COLO829 (cell line): ENCODE measurements at regions not wholly inside any gene's neighbourhood (a gene's known extent, or its start where the extent isn't known, plus 50 kb on each side); places are given as distances from the start of the nearest gene placed in this dataset.
A peak's percentile ranks its signal among the peaks of the same experiment; 100 is the strongest.

Experiments
- DNase-seq: peaks from one replicate; pipeline ENCODE4 v3.0.0; 2012; ENCODE audit warnings: low spot score

DNA sequence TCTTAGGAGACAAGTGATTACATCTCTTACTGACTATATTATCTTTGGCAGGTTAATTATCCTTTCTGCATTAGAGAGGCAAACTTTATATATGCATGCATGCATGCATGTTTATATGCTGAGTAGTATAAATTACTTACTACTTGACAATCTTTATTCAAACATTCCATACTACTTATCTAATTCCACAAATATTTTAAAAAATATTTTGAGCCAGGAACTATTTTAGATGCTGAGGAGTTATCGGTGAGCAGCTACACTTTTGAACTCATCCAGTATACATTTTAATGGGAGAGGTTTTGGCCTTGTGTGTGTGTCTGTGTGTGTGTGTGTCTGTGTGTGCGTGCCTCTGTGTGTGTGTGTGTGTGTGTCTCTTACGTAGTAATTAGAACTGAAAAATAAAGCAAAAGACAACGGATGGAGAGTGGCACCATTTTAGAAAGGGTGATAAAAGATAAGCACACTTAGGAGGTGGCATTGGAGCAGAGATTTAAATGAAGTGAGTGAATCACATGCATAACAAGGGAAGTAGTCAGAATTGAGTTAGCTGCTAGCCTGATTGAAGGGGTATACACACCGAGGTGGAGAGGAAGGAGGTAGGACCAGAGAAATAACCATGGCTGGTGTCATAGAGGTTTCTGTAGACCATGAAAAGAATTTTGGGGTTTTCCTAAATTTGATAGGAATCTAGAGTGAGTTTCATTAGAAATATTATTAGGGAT is 1488.4 kb downstream of the MRPL39 start:
- DNase-seq = no peak

DNA sequence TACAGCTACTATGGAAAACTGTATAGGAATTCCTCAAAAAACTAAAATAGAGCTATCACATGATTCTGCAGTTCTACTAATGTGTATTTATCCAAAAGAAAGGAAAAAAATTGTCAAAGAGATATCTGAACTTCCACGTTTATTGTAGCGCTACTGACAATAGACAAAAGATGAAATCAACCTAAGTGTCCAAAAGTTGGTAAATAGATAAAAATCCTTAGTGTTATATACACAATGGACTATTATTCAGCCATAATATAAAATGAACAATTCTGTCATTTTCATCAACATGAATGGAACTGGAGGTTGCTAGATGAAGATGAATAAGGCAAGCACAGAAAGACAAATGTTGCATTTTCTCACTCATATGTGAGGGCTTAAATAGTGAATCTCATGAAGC is 1492.1 kb downstream of the MRPL39 start:
- no peak for DNase-seq

DNA sequence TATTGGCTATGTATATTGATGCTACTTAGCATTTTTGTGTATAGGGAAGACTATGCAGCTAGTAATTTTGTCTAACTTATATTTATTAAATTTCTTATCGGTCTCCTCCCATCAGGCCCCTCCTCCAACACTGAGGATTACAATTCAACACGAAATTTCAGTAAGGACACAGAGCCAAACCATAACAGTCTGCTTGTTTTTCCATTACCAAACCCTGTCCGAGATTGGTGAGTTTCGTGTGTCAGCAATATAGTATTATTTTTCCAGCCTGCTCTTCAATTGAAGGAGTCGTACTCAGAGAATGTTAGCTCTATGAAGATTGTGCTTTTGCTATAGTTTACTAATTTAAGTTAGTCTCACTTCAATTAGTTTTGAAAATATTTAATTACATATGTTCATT is 1495.3 kb downstream of the MRPL39 start:
- no peak for DNase-seq

DNA sequence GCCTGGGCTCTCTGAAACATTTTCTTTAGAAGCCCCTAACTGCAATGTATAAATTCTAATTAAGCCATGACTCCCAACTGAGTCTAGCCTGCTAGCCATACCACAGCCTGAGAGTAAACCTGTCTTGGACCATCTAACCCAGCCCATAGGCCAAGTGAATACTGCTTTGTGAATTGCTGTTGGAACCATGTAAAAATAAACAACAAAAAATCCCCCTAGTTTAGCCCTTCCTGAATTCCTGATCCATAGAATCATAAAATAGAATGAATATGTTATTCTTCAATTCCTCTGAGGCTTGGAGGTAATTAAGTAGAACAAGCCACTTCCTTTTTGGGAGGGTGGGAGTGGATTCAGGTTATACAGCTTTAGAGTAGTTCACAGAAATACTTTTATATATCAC is 1496.4 kb downstream of the MRPL39 start:
- no peak for DNase-seq

DNA sequence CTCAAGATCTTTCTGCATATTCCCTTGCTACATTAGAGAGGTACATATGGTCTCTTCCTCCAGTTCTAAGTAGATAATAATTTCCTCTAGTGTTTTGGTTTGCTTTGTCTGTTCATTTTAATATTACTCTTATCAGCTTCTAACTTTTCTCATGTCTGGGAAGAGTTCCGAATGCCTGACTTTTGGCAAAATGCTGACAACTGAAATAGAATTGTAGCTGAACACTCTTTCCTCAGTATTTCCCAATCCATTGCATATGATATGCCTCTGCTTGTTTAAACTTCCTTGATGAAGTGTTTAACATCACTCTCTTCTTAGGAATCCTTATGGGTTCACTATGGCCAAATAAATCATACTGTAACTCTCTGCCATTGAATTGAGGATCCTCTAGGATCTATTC is 1510.1 kb downstream of the MRPL39 start:
- DNase-seq = no peak

DNA sequence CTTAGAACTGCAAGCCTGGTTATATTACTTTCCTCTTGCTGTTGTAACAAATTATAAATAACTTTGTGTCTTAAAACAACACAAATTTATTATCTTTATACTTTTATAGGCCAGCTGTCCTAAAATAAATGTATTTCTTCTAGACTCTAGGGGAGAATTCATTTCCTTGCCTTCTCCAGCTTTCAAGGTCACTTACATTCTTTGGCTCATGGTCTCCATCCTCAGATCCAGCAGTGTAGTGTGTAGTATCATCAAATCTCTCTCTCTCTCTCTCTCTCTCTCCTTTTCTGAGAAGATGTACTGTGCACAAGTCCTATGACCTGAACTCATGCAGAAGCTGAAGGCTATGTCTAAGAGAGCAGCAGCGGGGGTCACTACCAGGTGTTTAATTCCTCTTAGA is 1510.6 kb downstream of the MRPL39 start:
- no peak for DNase-seq

DNA sequence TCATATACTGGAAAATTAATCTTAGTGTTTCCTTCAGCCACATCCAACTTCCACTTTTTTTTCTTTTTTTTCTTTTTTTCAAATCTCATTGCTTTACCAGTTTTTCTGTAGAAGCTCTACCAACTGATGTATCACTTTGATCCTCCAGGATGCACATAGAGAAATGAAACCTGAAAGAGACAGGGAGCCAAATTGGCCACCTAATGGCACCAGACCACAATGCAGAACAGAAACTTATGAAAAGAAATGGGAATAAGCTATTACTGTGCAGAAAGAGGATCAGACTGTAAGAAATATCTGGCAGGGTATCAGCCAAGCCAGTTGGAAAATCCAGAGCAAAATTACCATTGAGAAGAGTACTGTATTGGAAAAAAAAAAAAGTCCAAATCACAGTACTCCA is 1514.2 kb downstream of the MRPL39 start:
- DNase-seq = no peak

DNA sequence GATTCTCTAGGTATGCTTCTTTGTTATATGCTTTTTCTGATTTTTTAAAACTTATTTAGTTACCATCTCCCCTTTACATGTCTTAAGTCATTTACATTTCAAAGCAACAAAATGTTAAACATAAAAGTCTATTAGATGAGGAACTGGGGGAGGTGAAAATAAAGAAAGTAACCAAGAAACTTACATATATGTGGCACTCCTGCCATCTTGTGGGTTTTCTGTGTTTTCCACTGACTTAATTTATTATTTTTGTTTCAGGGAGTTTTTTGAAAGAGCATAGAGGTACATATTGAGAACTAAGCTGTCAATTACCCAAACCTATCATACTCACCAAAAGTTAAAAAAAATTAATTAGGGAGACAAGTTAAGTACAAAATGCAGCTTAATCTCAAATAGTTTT is 1531.1 kb downstream of the MRPL39 start:
- DNase-seq = no peak

DNA sequence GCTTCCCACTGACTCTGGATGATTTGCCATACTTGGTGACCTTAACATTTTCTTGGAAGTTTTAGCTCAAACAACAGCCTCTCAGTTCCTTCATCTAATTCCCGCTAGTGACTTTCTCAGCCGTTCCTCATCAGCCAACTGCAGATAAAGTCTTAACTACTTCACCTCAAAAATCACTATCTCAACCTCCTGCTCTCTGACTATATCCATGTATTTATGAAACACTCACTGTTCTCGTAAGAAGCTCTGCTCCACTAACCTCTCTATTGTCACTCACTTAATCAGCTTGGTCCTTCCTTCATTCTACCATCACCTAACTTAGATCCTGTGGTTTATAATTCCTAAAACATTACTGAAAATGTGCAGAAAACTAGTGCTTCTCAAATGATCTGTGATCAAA is 1551.6 kb downstream of the MRPL39 start:
- DNase-seq = no peak

DNA sequence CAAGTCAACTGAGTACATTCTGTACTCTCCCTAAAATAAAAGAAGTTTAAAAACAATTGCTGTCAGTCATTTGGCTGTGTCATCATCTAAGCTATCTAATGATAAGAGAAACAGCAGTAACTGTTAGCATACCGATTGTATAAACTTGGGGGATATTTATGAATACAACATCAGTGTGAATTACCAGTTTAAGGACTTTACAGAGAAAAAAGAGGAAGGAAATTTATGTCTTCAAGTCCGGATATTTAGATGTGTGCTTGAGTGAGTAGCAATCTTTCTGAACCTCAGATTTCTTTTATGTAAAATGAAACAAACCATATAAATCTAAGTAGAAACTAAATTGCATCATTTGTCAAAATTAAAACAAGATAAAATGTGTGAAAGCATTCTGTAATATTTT is 1557.0 kb downstream of the MRPL39 start:
- DNase-seq = no peak

DNA sequence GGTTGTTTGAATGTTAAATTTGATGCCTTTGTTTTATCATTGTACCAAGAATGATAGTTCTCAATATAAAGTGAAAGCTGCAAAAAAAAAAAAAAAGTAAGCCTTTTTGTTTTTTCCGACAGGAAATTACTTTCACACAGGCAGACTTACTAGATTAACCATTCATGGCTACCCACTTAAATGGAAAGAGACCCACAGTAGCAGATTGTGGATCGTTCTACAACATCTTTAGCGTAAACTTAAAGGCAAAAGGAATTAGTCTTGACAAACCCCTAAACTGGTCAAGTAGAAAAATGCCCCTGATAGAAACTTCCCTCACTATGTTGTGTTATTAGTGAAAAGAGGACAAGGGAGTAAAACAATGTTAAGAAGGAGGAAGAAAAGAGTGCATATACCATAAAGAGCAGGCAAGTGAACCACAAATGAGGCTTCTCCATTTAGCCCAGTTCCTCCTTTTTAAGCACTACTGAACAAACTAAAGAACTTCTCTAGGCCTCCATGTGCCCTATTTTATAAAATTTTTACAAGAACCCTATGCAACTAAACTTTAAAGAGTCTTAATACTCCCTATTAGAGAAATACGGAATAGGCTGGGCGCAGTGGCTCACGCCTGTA is 1560.3 kb downstream of the MRPL39 start:
- DNase-seq = no peak

DNA sequence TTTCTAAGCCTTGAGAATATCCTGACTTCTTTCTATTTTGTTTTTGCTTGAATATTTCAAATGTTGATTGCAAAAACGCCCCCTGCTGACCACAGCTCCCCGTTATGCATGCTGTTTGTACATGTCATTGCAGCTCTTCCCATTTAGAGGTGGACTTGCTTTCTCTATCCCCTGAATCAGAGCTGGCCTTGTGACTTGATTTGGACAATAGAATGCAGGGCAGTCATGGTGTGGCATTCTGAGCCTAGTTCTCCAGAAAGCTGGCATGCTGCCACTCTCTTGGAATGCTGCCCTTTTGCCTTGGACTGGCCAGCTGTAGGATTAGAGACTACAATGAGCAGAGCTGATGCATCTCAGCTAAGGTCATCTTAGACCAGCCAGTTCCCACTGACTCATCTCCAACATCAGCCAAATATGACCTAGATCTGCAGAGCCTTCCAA is 1561.5 kb downstream of the MRPL39 start:
- DNase-seq = peak; percentile 13

DNA sequence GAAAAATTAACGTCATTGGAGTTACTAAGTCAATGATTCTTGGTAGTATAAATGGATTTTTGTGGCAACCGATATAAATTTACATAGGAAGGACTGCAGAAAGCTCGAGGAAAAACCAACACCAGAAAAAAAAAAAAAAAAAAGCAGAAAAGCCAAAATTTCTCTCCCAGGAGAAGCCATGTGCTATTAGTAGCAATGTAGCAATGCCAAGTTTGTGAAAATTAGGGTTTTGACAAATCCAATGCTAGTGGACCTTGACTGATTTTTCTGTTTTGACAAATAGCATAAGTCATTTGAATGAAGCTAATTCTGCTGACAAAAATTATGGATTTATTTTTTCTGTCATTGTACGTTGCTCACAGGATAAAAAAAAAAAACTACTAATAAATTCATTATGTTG is 1561.9 kb downstream of the MRPL39 start:
- no peak for DNase-seq

DNA sequence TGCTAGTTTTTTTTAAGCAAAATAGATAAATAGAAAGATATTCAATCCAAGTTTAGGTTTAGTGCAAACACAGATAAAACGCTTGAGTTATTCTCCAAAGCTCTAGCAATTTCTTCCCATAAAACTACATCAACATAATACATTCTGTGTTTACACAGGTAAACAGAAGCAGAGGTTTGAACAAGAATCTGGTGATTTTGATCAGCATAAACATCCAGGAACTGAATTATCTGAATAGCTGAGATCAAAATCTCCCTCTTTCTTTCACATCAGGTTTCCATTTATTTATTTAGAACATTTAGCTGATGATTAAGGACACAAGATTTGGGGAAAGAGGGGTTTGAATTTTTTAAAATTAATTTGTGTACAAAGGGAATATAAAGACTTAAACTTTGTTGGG is 1564.6 kb downstream of the MRPL39 start:
- DNase-seq = no peak

DNA sequence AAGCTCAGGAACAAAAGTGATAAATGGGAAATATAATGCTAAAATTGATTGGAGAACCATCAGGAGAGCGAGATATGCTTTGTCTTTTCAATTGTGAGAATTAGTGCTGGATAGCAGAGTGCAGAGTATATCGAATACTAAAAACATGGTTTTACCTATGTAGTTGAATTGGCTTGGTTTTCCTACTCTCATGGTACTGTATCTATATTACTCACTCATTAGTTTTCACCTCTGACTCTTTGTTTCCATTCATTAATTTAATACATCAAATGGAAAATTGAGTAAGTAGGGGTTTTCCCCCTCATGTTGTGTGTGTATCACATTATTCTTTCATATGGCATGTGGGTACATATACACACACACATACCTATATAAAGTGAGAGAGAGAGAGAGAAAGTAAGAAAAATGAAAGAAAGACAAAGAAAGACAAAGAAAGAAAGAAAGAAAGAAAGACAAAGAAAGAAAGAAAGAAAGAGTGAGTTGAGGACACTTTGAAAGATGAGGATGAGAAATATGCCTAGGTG is 1574.5 kb downstream of the MRPL39 start:
- no peak for DNase-seq

DNA sequence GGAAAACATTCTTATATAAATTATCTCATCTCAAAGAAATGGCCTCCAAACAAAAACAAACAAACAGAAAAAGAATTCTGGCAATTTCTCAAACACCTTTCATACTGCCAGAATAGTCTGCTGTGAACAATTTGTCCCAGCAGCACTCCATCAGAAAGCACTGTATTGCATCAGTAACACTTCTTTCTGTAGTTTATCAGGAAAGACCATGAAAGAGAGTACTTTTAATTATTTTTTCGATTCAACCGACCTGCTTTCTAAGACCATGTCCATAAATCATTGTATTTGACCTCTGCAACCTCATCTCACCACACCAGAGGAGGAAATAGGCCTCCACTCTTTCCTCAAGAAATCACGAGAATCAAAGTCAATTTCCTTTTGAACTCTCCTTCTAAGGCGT is 1579.9 kb downstream of the MRPL39 start:
- DNase-seq = no peak

DNA sequence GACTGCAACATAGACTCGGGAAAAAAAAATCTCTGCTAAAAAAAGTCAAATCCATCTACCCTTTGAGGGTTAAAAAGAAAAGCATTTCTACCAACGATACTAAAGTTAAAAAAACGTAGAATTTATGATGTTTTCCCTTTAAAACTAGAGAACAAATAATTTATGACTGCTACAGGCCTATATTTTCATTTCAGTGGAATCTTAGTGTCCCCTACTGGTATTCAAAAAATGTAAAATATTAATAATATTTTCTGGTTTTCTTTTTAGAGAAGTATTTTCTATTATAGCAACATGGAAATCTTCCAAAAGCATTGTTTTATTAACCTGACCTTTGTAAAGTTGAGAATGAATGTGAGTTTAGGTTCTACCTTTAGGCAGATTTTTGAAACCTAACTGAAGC is 1582.2 kb downstream of the MRPL39 start:
- no peak for DNase-seq

DNA sequence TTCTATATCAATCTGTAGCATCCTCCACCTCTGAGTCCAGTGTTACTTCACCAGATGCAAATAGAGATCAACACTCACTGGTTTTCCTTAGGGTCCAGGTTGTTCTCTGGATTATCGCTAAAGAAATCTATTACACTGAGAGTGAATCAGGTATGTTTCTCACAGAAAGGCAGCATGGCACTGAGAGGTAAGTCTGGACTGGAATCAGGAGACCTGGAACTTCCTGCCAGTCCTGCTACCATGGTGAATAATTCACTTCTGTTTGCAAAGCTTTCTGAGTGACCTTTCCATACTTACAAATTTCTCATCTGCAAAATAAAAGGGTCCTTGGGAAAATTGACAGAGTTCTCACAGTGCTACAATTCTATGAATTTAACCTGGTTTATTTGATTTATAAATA is 1583.3 kb downstream of the MRPL39 start:
- DNase-seq = no peak

DNA sequence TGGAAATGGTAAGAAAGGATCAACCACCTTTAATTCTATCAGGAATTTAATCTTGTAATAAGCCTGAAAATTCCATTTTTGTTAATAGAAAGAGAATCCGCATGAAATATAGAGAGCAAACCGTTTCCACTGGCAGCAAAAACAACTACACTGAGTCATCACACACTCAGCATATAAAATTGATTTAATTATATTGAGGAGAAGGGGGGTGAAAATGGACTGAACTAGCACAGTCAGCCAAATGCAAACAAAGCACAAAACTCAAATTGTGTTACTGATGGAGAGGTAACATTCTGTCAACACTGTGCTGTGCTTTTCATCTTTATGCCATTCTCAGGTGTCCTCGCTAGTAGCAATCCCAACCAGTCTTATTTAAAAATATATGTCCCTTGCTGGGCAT is 1583.9 kb downstream of the MRPL39 start:
- no peak for DNase-seq

DNA sequence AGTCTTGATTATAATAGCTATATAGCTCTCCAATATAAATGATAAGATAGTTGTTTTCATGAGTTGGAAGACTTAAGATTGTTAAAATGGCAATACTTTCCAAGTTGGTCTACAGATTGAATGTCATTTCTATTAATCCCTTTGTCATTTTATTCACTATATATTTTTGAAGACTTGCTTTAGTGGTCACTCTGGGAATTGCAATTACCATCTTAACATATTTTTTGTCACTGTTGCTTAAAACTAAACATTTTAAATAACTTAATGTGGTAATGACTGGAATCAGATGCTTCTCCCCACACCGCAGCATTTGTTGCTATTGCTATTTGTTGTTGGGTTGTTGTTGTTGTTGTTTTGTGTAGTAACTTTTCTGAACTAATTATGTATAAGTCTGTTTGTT is 1592.9 kb downstream of the MRPL39 start:
- DNase-seq = no peak

DNA sequence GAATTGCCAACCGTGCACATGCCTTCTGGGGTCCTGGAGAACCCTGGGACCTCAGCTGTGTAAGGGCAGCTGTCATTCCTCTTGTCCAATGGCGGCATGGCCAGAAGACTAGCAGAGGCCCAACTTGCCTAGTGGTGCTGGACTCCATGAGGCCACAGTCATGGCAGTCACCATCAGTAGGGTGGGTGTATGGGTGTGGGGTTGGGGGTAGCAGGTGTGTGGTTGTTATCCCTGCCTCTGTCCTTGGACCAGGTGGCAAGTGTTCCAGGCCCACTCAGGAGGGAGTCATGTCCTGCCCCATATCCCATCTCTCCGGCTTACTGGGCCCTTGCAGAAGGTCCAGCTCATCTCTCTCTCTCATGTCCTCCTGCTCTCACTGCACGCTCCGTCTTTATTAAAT is 1596.2 kb downstream of the MRPL39 start:
- DNase-seq = no peak

DNA sequence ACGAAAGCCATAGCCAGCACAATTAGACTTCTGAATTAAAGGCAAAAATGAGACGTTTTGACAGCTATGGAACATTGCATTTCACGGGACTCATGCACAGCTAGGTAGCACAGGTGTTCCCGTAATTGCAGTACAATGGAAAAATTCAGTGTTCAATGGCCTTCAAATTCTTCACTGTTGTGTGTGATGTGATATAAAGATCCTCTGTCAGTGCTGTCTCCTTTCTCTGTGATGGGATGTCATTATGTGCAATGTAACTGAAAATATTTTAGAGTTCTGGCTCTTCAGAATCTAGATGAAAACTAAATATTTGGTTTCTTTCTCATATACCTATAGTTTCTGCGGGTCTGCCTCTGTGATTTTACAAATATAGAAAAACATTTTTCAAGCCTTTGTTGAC is 1599.7 kb downstream of the MRPL39 start:
- no peak for DNase-seq

DNA sequence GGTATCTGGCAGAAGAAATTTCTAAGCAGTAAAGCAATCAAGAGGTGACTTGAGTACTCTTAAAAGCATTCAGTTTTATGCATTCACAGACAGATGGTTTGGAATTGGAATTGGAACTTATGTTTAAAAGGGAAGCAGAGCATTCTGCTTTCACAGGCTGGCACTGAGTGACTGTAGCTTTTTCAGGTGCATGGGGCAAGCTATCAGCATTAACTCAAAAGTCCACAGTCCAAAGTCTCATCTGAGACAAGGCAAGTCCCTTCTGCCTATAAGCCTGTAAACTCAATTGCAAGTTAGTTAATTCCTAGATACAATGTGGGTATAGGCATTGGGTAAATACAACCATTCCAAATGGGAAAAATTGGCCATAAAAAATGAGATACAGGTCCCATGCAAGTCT is 1620.3 kb downstream of the MRPL39 start:
- no peak for DNase-seq

DNA sequence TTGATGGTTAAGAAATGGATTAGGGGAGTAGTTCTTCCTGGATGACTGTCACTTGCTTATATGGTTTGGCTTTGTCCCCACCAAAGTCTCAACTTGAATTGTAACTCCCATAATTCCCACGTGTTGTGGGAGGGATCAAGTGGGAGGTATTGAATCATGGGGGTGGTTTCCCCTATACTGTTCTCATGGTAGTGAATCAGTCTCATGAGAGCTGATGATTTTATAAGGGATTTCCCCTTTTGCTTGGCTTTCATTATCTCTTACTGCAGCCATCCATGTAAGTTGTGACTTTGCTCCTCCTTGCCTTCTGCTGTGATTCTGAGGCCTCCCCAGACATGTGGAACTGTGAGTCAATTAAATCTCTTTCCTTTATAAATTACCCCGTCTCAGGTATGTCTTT is 1621.1 kb downstream of the MRPL39 start:
- DNase-seq = no peak
